HepG2 (cell line): ENCODE measurements at regions not wholly inside any gene's neighbourhood (a gene's known extent, or its start where the extent isn't known, plus 50 kb on each side); places are given as distances from the start of the nearest gene placed in this dataset.

Experiments used
- ATAC-seq: fragments of 200-7000 bp; cut with Tn5 transposase; 3 replicates; pipeline ENCODE4 v1.9.1; 2020; ENCODE audit warnings: mild to moderate bottlenecking, moderate library complexity
- BruUV-seq: library from RNA; stranded (reverse); fragments of 400-500 nt; replicated peaks from 2 replicates; lab custom pipeline; 2021; lab: Mats Ljungman, UMichigan
- CTCF ChIA-PET: fragments of 300-600 bp; formaldehyde crosslinking; extraction: SDS; loops from one replicate; lab custom pipeline; 2021; ENCODE audit warnings: low total read pairs, inconsistent platforms, low intra/inter-chr PET ratio; lab: Yijun Ruan, JAX
- POLR2A ChIA-PET: fragments of 350-600 bp; sonication (Branson Sonifier 250); formaldehyde crosslinking; loops from one replicate; lab custom pipeline; 2020; ENCODE audit warnings: antibody characterized with exemption, inconsistent platforms; lab: Yijun Ruan, JAX
- DNase-seq: peaks from one replicate; pipeline ENCODE4 v3.0.0-alpha.2; 2015; ENCODE audit warnings: low spot score
- FAIRE-seq: peaks from 3 replicates; lab custom pipeline; 2011; peaks lifted over from hg19 to GRCh38; lab: Jason Lieb, UNC
- H2AFZ ChIP-seq: one replicate; pipeline ENCODE4 v1.6.1; 2011; ENCODE audit warnings: low read length, inconsistent platforms
- H3K27ac ChIP-seq: fragments of 300-600 bp; 3 replicates; pipeline ENCODE4 v1.8.0; 2011; ENCODE audit warnings: mixed run types, mild to moderate bottlenecking, mixed read lengths, low read length, inconsistent platforms; ENCODE audit not compliant: insufficient read depth; ENCODE audit errors: extremely low read length
- H3K27me3 ChIP-seq, 2 experiments: fragments of 200-600 bp in 1 of 2; 2 replicates in 1 of 2; 3 replicates in 1 of 2; pipeline versions ENCODE4 v1.6.0 to v1.8.0; 2011; ENCODE audit warnings: low read length in 2 of 2, mild to moderate bottlenecking in 2 of 2, moderate library complexity in 2 of 2, inconsistent platforms in 1 of 2; ENCODE audit not compliant: insufficient read depth in 2 of 2, control insufficient read depth in 1 of 2
- H3K36me3 ChIP-seq, 2 experiments: fragments of 200-600 bp in 1 of 2; replicated peaks in 1 of 2; 2 replicates in 1 of 2; 3 replicates in 1 of 2; pipeline versions ENCODE4 v1.5.1 to v1.8.0; 2011; ENCODE audit warnings: low read length in 2 of 2, inconsistent platforms in 1 of 2; ENCODE audit not compliant: insufficient read depth in 2 of 2, control insufficient read depth in 1 of 2
- H3K4me1 ChIP-seq: 2 replicates; pipeline ENCODE4 v1.5.1; 2012; ENCODE audit warnings: low read length, inconsistent platforms; ENCODE audit not compliant: insufficient read depth
- H3K4me2 ChIP-seq: 2 replicates; pipeline ENCODE4 v1.6.0; 2011; ENCODE audit warnings: low read depth, low read length, inconsistent platforms
- H3K4me3 ChIP-seq, 3 experiments: fragments of 200-600 bp in 1 of 3; sonication (generic), shearing (Covaris generic) in 1 of 3; replicated peaks in 1 of 3; 2 replicates each; pipeline ENCODE4 v1.5.1; 2011 to 2016; ENCODE audit warnings: low read length in 3 of 3, inconsistent platforms in 2 of 3, low read depth in 2 of 3, mild to moderate bottlenecking in 2 of 3, control low read depth in 1 of 3, mixed read lengths in 1 of 3; ENCODE audit not compliant: insufficient read depth in 1 of 3
- H3K79me2 ChIP-seq: one replicate; pipeline ENCODE4 v1.6.1; 2011; ENCODE audit warnings: low read length, inconsistent platforms; ENCODE audit not compliant: insufficient read depth
- H3K9ac ChIP-seq: 2 replicates; pipeline ENCODE4 v1.6.0; 2011; ENCODE audit warnings: mild to moderate bottlenecking, low read depth, low read length, inconsistent platforms; ENCODE audit not compliant: insufficient read depth
- H3K9me3 ChIP-seq: 2 replicates; pipeline ENCODE4 v1.5.1; 2012; ENCODE audit warnings: mild to moderate bottlenecking, low read length
- H4K20me1 ChIP-seq: 2 replicates; pipeline ENCODE4 v1.6.0; 2011; ENCODE audit warnings: inconsistent platforms, mild to moderate bottlenecking, low read length, moderate library complexity; ENCODE audit not compliant: insufficient read depth
- CHCHD3 ChIP-seq: sonication (generic); formaldehyde crosslinking; IDR thresholded peaks from 2 replicates; pipeline ENCODE4 v1.8.0; 2022; ENCODE audit warnings: mild to moderate bottlenecking, missing genetic modification reagents, moderate library complexity
- GATA4 ChIP-seq: sonication (generic); IDR thresholded peaks from 2 replicates; pipeline ENCODE4 v1.6.1; 2016; ENCODE audit warnings: antibody characterized with exemption, low read depth, borderline replicate concordance
- KDM5A ChIP-seq: fragments of 200-600 bp; sonication (generic); IDR thresholded peaks from 2 replicates; pipeline ENCODE4 v1.7.0; 2018; ENCODE audit warnings: antibody characterized with exemption, mild to moderate bottlenecking, low read length, borderline replicate concordance
- KLF12 ChIP-seq: sonication (generic); formaldehyde crosslinking; IDR thresholded peaks from 2 replicates; pipeline ENCODE4 v1.4.0; 2020; ENCODE audit warnings: missing genetic modification reagents, borderline replicate concordance
- MAF1 ChIP-seq: sonication (generic); formaldehyde crosslinking; IDR thresholded peaks from 2 replicates; pipeline ENCODE4 v1.5.0; 2020; ENCODE audit warnings: missing genetic modification reagents, borderline replicate concordance
- MTA1 ChIP-seq: sonication (generic); formaldehyde crosslinking; IDR thresholded peaks from 2 replicates; pipeline ENCODE4 v1.4.0; 2020; ENCODE audit warnings: missing genetic modification reagents, mild to moderate bottlenecking, borderline replicate concordance
- RBFOX2 ChIP-seq: fragments of 200-400 bp; formaldehyde crosslinking; IDR thresholded peaks from 2 replicates; pipeline ENCODE4 v1.6.1; 2017; ENCODE audit warnings: low read depth, mild to moderate bottlenecking, low read length
- RNF219 ChIP-seq: sonication (generic); formaldehyde crosslinking; IDR thresholded peaks from 2 replicates; pipeline ENCODE4 v1.5.0; 2020; ENCODE audit warnings: mild to moderate bottlenecking, missing genetic modification reagents
- ZFP90 ChIP-seq: sonication (generic); formaldehyde crosslinking; IDR thresholded peaks from 2 replicates; pipeline ENCODE4 v1.8.0; 2022; ENCODE audit warnings: missing genetic modification reagents, mild to moderate bottlenecking, inconsistent platforms, borderline replicate concordance
- ZNF136 ChIP-seq: sonication (generic); formaldehyde crosslinking; IDR thresholded peaks from 2 replicates; pipeline ENCODE4 v1.8.1; 2022; ENCODE audit warnings: low read depth, mild to moderate bottlenecking, moderate library complexity, missing genetic modification reagents
- ZNF275 ChIP-seq: sonication (generic); formaldehyde crosslinking; IDR thresholded peaks from 2 replicates; pipeline ENCODE4 v1.8.0; 2022; ENCODE audit warnings: missing genetic modification reagents, mild to moderate bottlenecking, inconsistent platforms, borderline replicate concordance
- ZNF343 ChIP-seq: sonication (generic); formaldehyde crosslinking; IDR thresholded peaks from 2 replicates; pipeline ENCODE4 v1.4.0; 2020; ENCODE audit warnings: mild to moderate bottlenecking, missing genetic modification reagents
- ZNF747 ChIP-seq: sonication (generic); formaldehyde crosslinking; IDR thresholded peaks from 2 replicates; pipeline ENCODE4 v1.8.1; 2023; ENCODE audit warnings: missing genetic modification reagents, mild to moderate bottlenecking, borderline replicate concordance
- ZNF776 ChIP-seq: sonication (generic); formaldehyde crosslinking; IDR thresholded peaks from 2 replicates; pipeline ENCODE4 v1.4.0; 2020; ENCODE audit warnings: mild to moderate bottlenecking, missing genetic modification reagents
- WGBS: methylation state at CpG from one replicate; pipeline ENCODE4 v1.1.6; 2017; ENCODE audit warnings: low lambda C conversion rate; 5-methylcytosine and 5-hydroxymethylcytosine counted together
- in situ Hi-C: cut with HindIII; loops from 2 replicates; pipeline ENCODE4 v1.10.0; 2017; ENCODE audit warnings: low pct_unique_long_range_greater_than_20kb; ENCODE audit not compliant: extremely low pct_ligation_motif_present
- intact Hi-C: fragments of 100-400 bp; cut with micrococcal nuclease; formaldehyde crosslinking; loops from one replicate; pipeline ENCODE4 v1.10.0; 2022; ENCODE audit not compliant: unreplicated experiment
- TF ChIP-seq, protein P1 (sequence below): sonication (generic); formaldehyde crosslinking; IDR thresholded peaks from 2 replicates; pipeline ENCODE4 v1.8.1; 2023; ENCODE audit warnings: mild to moderate bottlenecking, missing genetic modification reagents
- TF ChIP-seq, protein P2 (sequence below): IDR thresholded peaks from 2 replicates; pipeline ENCODE4 v1.6.1; 2016; ENCODE audit warnings: low read depth, control low read depth

GRCh38 chr2:160719116-160719515, 225.5 kb upstream of the RBMS1 start:
- Histone ChIP-seq H3K4me1 (no peaks in the 10 kb centered on the region), H3K9ac (no peak overlapping the region), H3K4me2 (no peak overlapping the region), H3K36me3 (no peaks in the 10 kb centered on the region), H2AFZ (no peak overlapping the region), H4K20me1 (no peaks in the 10 kb centered on the region), H3K27ac (no peak overlapping the region), H3K79me2 (no peaks in the 10 kb centered on the region), H3K9me3 (no peaks in the 10 kb centered on the region), H3K4me3 (no peak overlapping the region), H3K27me3 (no peaks in the 10 kb centered on the region)
- intact Hi-C loops: no loop called here
- ATAC-seq (no peak; the same call in 2 of the 3 replicates), DNase-seq (no peak), FAIRE-seq (no peak)
- POLR2A ChIA-PET: no interaction called here
- CTCF ChIA-PET: no interaction called here
- TF ChIP-seq, protein P1, sequence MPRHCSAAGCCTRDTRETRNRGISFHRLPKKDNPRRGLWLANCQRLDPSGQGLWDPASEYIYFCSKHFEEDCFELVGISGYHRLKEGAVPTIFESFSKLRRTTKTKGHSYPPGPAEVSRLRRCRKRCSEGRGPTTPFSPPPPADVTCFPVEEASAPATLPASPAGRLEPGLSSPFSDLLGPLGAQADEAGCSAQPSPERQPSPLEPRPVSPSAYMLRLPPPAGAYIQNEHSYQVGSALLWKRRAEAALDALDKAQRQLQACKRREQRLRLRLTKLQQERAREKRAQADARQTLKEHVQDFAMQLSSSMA: no peak
- TF ChIP-seq KDM5A: no peak
- no peak for TF ChIP-seq ZNF343 (CRISPR knock-in tag)
- TF ChIP-seq RBFOX2: no peak
- TF ChIP-seq ZFP90: no peak
- TF ChIP-seq ZNF776 (CRISPR knock-in tag): no peak
- TF ChIP-seq, protein P2, sequence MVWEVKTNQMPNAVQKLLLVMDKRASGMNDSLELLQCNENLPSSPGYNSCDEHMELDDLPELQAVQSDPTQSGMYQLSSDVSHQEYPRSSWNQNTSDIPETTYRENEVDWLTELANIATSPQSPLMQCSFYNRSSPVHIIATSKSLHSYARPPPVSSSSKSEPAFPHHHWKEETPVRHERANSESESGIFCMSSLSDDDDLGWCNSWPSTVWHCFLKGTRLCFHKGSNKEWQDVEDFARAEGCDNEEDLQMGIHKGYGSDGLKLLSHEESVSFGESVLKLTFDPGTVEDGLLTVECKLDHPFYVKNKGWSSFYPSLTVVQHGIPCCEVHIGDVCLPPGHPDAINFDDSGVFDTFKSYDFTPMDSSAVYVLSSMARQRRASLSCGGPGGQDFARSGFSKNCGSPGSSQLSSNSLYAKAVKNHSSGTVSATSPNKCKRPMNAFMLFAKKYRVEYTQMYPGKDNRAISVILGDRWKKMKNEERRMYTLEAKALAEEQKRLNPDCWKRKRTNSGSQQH (CRISPR knock-in tag): no peak
- no peak for TF ChIP-seq KLF12
- no peak for TF ChIP-seq MTA1
- TF ChIP-seq MAF1: no peak
- TF ChIP-seq RNF219 (CRISPR knock-in tag): no peak
- TF ChIP-seq CHCHD3: no peak
- no peak for TF ChIP-seq ZNF275 (CRISPR knock-in tag)
- no peak for TF ChIP-seq ZNF747 (CRISPR knock-in tag)
- TF ChIP-seq ZNF136 (CRISPR knock-in tag): no peak
- TF ChIP-seq GATA4: no peak
- in situ Hi-C loops: no loop called here
- WGBS: 8% methylated on average over 3 of the region's 3 CpGs
- BruUV-seq: no TSS peak
